SU-DHL-6 (cell line): ENCODE measurements at regions not wholly inside any gene's neighbourhood (a gene's known extent, or its start where the extent isn't known, plus 50 kb on each side); places are given as distances from the start of the nearest gene placed in this dataset.
A peak's percentile ranks its signal among the peaks of the same experiment; 100 is the strongest.

Experiments used
- H2AFZ ChIP-seq: fragments of 200-600 bp; sonication (generic); 2 replicates; pipeline ENCODE4 v1.6.1; 2014; ENCODE audit warnings: low read depth, mild to moderate bottlenecking, moderate library complexity, mixed read lengths, antibody characterized with exemption, low read length; ENCODE audit not compliant: severe bottlenecking
- H3F3A ChIP-seq: fragments of 200-600 bp; shearing (Covaris generic); 2 replicates; pipeline ENCODE4 v1.6.0; 2016; ENCODE audit warnings: antibody characterized with exemption, mild to moderate bottlenecking; ENCODE audit not compliant: insufficient read depth
- H3K27ac ChIP-seq: fragments of 200-600 bp; sonication (generic); 2 replicates; pipeline ENCODE4 v1.5.1; 2016; ENCODE audit warnings: low read depth, mild to moderate bottlenecking, low read length, moderate library complexity, mixed read lengths
- H3K27me3 ChIP-seq: fragments of 200-600 bp; sonication (generic), shearing (Covaris generic); 2 replicates; pipeline ENCODE4 v1.6.0; 2014; ENCODE audit warnings: mild to moderate bottlenecking, low read length
- H3K36me3 ChIP-seq: fragments of 200-600 bp; sonication (generic); 2 replicates; pipeline ENCODE4 v1.6.1; 2014; ENCODE audit warnings: mild to moderate bottlenecking, low read length, mixed read lengths
- H3K4me2 ChIP-seq: fragments of 300-600, 200-600 bp; shearing (Covaris generic), sonication (generic); 2 replicates; pipeline ENCODE4 v1.6.0; 2014; ENCODE audit warnings: low read length, low read depth, mild to moderate bottlenecking; ENCODE audit not compliant: poor library complexity, severe bottlenecking
- H3K4me3 ChIP-seq: fragments of 200-600 bp; sonication (generic); 2 replicates; pipeline ENCODE4 v1.5.1; 2014; ENCODE audit warnings: antibody characterized with exemption, low read length, mild to moderate bottlenecking, mixed read lengths; ENCODE audit not compliant: insufficient read depth, poor library complexity, severe bottlenecking
- H3K79me2 ChIP-seq: fragments of 200-600 bp; sonication (generic); 2 replicates; pipeline ENCODE4 v1.6.1; 2014; ENCODE audit warnings: mild to moderate bottlenecking, low read length, moderate library complexity; ENCODE audit not compliant: insufficient read depth
- H3K9ac ChIP-seq: fragments of 200-600 bp; sonication (generic); 2 replicates; pipeline ENCODE4 v1.7.0; 2014; ENCODE audit warnings: mild to moderate bottlenecking, low read length
- H3K9me2 ChIP-seq: fragments of 200-600 bp; sonication (generic); replicated peaks from 2 replicates; pipeline ENCODE4 v1.6.1; 2014; ENCODE audit warnings: low read length; ENCODE audit not compliant: insufficient read depth
- H3K9me3 ChIP-seq: fragments of 200-600 bp; sonication (generic); 2 replicates; pipeline ENCODE4 v1.6.1; 2014; ENCODE audit warnings: low read length, mixed read lengths; ENCODE audit not compliant: insufficient read depth
- H4K20me1 ChIP-seq: fragments of 200-600 bp; sonication (generic); 2 replicates; pipeline ENCODE4 v1.6.1; 2014; ENCODE audit warnings: low read depth, mild to moderate bottlenecking, antibody characterized with exemption, low read length, moderate library complexity, mixed read lengths
- EZH2phosphoT487 ChIP-seq: fragments of 200-600 bp; sonication (generic), shearing (Covaris generic); conservative IDR thresholded peaks from 2 replicates; pipeline ENCODE4 v1.6.1; 2018; ENCODE audit warnings: mild to moderate bottlenecking, antibody characterized with exemption, low read length, moderate library complexity, mixed read lengths
- TF ChIP-seq, protein P1 (sequence below): fragments of 200-600 bp; sonication (generic); IDR thresholded peaks from one replicate; pipeline ENCODE4 v1.5.1; 2017; ENCODE audit warnings: antibody characterized with exemption, mild to moderate bottlenecking, low read length, moderate library complexity; ENCODE audit not compliant: insufficient read depth, poor library complexity, severe bottlenecking

DNA sequence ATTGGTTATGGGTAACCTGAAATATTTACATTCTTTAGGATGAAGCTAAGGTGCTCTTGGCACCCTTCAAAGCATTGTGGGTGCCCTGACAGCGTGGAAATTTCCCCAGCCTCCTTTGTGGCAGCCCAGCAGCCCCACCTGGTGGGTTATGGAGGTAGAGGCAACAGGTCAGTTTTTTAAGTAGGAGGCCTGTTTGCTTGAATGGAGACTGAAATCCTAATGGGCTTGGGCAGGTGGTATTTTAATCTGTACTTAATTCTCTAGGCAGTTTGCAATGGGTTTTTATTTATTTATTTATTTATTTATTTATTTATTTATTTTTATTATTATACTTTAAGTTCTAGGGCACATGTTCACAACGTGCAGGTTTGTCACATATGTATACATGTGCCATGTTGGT, 139.4 kb downstream of the EPC1 start:
- Histone ChIP-seq H3K9me2 (no peaks in the 10 kb centered on the region), H3K27me3 (no peaks in the 10 kb centered on the region), H3K27ac (no peak overlapping the region), H3K36me3 (no peaks in the 10 kb centered on the region), H3K4me3 (no peak overlapping the region), H3F3A (no peaks in the 10 kb centered on the region), H3K4me2 (no peak overlapping the region), H3K79me2 (no peaks in the 10 kb centered on the region), H2AFZ (no peak overlapping the region), H4K20me1 (no peaks in the 10 kb centered on the region), H3K9me3 (no peaks in the 10 kb centered on the region), H3K9ac (no peak overlapping the region)
- TF ChIP-seq, protein P1, sequence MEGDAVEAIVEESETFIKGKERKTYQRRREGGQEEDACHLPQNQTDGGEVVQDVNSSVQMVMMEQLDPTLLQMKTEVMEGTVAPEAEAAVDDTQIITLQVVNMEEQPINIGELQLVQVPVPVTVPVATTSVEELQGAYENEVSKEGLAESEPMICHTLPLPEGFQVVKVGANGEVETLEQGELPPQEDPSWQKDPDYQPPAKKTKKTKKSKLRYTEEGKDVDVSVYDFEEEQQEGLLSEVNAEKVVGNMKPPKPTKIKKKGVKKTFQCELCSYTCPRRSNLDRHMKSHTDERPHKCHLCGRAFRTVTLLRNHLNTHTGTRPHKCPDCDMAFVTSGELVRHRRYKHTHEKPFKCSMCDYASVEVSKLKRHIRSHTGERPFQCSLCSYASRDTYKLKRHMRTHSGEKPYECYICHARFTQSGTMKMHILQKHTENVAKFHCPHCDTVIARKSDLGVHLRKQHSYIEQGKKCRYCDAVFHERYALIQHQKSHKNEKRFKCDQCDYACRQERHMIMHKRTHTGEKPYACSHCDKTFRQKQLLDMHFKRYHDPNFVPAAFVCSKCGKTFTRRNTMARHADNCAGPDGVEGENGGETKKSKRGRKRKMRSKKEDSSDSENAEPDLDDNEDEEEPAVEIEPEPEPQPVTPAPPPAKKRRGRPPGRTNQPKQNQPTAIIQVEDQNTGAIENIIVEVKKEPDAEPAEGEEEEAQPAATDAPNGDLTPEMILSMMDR: peak; percentile 54
- no peak for TF ChIP-seq EZH2phosphoT487

DNA sequence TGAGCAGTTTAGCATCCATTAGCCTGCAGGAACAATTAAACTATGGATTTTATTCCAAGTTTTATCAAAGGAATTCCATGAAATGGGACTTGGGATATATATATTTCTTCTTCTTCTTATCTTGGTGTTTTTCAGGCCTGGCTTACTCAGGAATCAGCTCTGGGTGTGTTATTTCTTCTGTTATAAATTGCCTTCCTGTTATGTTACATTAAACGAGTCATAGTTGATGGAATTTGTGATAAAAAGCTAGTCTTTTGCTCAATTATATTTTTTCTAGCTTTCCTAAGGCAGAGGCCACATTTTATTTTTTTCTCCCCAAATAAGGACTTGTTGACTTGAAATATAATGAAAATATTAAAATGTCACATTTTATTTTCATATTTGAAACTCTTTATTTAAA, 141.3 kb downstream of the EPC1 start:
- TF ChIP-seq, protein P1: no peak
- no peak for TF ChIP-seq EZH2phosphoT487
- no peak overlapping the region for H3K4me2 ChIP-seq
- H3K9ac ChIP-seq: no peak overlapping the region
- no peaks in the 10 kb centered on the region for H3K36me3 ChIP-seq
- no peaks in the 10 kb centered on the region for H4K20me1 ChIP-seq
- H3F3A ChIP-seq: no peaks in the 10 kb centered on the region
- no peak overlapping the region for H2AFZ ChIP-seq
- H3K27me3 ChIP-seq: no peaks in the 10 kb centered on the region
- no peak overlapping the region for H3K27ac ChIP-seq
- no peaks in the 10 kb centered on the region for H3K9me2 ChIP-seq
- no peak overlapping the region for H3K4me3 ChIP-seq
- H3K9me3 ChIP-seq: no peaks in the 10 kb centered on the region
- no peaks in the 10 kb centered on the region for H3K79me2 ChIP-seq

DNA sequence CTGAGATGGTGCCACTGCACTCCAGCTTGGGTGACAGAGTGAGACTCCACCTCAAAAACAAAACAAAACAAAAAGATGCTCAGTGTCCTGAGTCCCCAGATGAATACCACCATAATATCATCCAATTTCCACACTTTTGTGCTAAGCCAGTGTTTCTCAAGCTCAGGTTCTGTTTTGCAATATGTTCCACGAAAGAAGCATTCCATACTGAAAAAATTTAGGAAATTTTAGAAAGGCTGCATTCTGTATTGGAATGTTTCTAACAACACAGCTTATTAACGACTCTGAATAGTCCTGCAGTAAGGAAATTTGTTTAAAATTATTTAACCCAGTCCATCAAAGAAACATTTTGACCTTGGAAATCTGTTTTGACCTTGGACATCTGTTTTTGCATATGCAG, 142.4 kb downstream of the EPC1 start:
- Histone ChIP-seq H3K9me3 (no peaks in the 10 kb centered on the region), H3K4me3 (no peak overlapping the region), H3K9ac (no peak overlapping the region), H3F3A (no peaks in the 10 kb centered on the region), H3K27ac (no peak overlapping the region), H3K27me3 (no peaks in the 10 kb centered on the region), H3K36me3 (no peaks in the 10 kb centered on the region), H3K79me2 (no peaks in the 10 kb centered on the region), H2AFZ (no peak overlapping the region), H4K20me1 (no peaks in the 10 kb centered on the region), H3K4me2 (no peak overlapping the region), H3K9me2 (no peaks in the 10 kb centered on the region)
- no peak for TF ChIP-seq EZH2phosphoT487
- TF ChIP-seq, protein P1: no peak
